GM12874 (cell line): ENCODE measurements at regions not wholly inside any gene's neighbourhood (a gene's known extent, or its start where the extent isn't known, plus 50 kb on each side); places are given as distances from the start of the nearest gene placed in this dataset.

Source experiments
- CTCF ChIP-seq: IDR thresholded peaks from 2 replicates; pipeline ENCODE4 v1.5.1; 2011; ENCODE audit warnings: low read depth, mild to moderate bottlenecking, control low read depth, low read length, moderate library complexity; ENCODE audit not compliant: insufficient read depth

GRCh38 chr7:15916681-15917380 lies 230.3 kb upstream of the MEOX2 start:
- no peak for TF ChIP-seq CTCF

GRCh38 chr7:15915686-15916293 lies 229.3 kb upstream of the MEOX2 start:
- TF ChIP-seq CTCF = no peak

GRCh38 chr7:15914611-15915010 lies 228.1 kb upstream of the MEOX2 start:
- TF ChIP-seq CTCF = no peak

GRCh38 chr7:15906436-15906835 lies 220.0 kb upstream of the MEOX2 start:
- no peak for TF ChIP-seq CTCF

- no peak for TF ChIP-seq CTCF
These were observed 219.0 kb upstream of the MEOX2 start for GRCh38 chr7:15905251-15906040.

- no peak for TF ChIP-seq CTCF
These were observed 204.8 kb upstream of the MEOX2 start for GRCh38 chr7:15891151-15891881.

- TF ChIP-seq CTCF = no peak
These were observed 203.0 kb upstream of the MEOX2 start for GRCh38 chr7:15889507-15889906.
